ENCODE measurements at regions not wholly inside any gene's neighbourhood (a gene's known extent, or its start where the extent isn't known, plus 50 kb on each side); places are given as distances from the start of the nearest gene placed in this dataset.

DNA sequence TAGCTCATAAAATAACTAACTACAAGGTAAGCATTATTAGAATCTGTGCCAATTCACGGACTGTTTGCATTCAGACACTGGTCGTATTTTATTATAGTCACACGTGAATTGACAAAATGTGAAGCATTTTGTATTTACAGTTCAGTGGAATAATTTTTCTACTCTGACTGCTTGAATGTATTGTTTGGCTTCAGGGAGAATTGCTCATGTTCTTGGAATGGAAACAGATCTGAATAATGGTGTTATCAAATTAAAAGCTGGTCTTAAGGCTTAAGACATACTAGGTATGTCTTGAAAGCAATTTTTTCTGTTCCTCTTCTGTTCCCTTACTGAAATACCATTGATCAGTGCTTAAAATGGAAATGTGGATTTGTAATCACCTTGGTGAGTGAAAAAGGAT lies 543.7 kb upstream of the TLE4 start:
- no peak for TF ChIP-seq GATA2 (IDR thresholded peaks at IDR 0.05; ENCODE audit: low read depth, low read length)
- no peak for TF ChIP-seq GATA3 (IDR thresholded peaks at IDR 0.05; ENCODE audit: low read depth, low read length)

Data from SH-SY5Y (cell line).